Smooth muscle cell (in vitro differentiated cells): ENCODE measurements at regions not wholly inside any gene's neighbourhood (a gene's known extent, or its start where the extent isn't known, plus 50 kb on each side); places are given as distances from the start of the nearest gene placed in this dataset.

ENCODE experiments used
- DNase-seq: peaks from one replicate; lab custom pipeline; 2025; ENCODE audit not compliant: unreplicated experiment; lab: John Stamatoyannopoulos, UW
- H2AFZ ChIP-seq: fragments of 200-600 bp; sonication (generic); 2 replicates; pipeline ENCODE4 v1.6.0; 2016; ENCODE audit warnings: antibody characterized with exemption, low read depth, mild to moderate bottlenecking
- H3F3A ChIP-seq: fragments of 200-600 bp; sonication (generic); 2 replicates; pipeline ENCODE4 v1.6.0; 2017; ENCODE audit warnings: antibody characterized with exemption, low read depth
- H3K27ac ChIP-seq: fragments of 200-600 bp; sonication (generic); 2 replicates; pipeline ENCODE4 v1.5.1; 2016; ENCODE audit warnings: low read depth, mild to moderate bottlenecking
- H3K27me3 ChIP-seq: fragments of 200-600 bp; sonication (generic); 2 replicates; pipeline ENCODE4 v1.6.1; 2016; ENCODE audit warnings: low read depth, mild to moderate bottlenecking
- H3K36me3 ChIP-seq: fragments of 200-600 bp; sonication (generic); 2 replicates; pipeline ENCODE4 v1.5.1; 2016; ENCODE audit warnings: low read depth
- H3K4me1 ChIP-seq: fragments of 200-600 bp; sonication (generic); 2 replicates; pipeline ENCODE4 v1.5.1; 2016; ENCODE audit warnings: low read depth
- H3K4me2 ChIP-seq: fragments of 200-600 bp; sonication (generic); 2 replicates; pipeline ENCODE4 v1.6.0; 2016; ENCODE audit warnings: mild to moderate bottlenecking
- H3K4me3 ChIP-seq: fragments of 200-600 bp; sonication (generic); 2 replicates; pipeline ENCODE4 v1.5.1; 2016; ENCODE audit warnings: mild to moderate bottlenecking
- H3K79me2 ChIP-seq: fragments of 200-600 bp; sonication (generic); 2 replicates; pipeline ENCODE4 v1.6.0; 2016; ENCODE audit warnings: low read depth, mild to moderate bottlenecking
- H3K9ac ChIP-seq: fragments of 200-600 bp; sonication (generic); 2 replicates; pipeline ENCODE4 v1.6.0; 2016; ENCODE audit warnings: low read depth
- H3K9me3 ChIP-seq: fragments of 200-600 bp; sonication (generic); replicated peaks from 2 replicates; pipeline ENCODE4 v1.5.1; 2016; ENCODE audit warnings: low read depth
- H4K20me1 ChIP-seq: fragments of 200-600 bp; sonication (generic); 2 replicates; pipeline ENCODE4 v1.6.0; 2016; ENCODE audit warnings: low read depth
- WGBS: methylation state at CpG from one replicate; pipeline ENCODE4 v1.1.7; 2016; ENCODE audit warnings: low lambda C conversion rate; 5-methylcytosine and 5-hydroxymethylcytosine counted together
- TF ChIP-seq, protein P1 (sequence below): fragments of 200-600 bp; sonication (generic); IDR thresholded peaks from 2 replicates; pipeline ENCODE4 v1.5.1; 2017; ENCODE audit warnings: borderline replicate concordance, mild to moderate bottlenecking, antibody characterized with exemption; ENCODE audit not compliant: insufficient read depth, poor library complexity, severe bottlenecking

- H3K9ac ChIP-seq, result no peak overlapping the region
- DNase-seq, result no peak
- TF ChIP-seq, protein P1, sequence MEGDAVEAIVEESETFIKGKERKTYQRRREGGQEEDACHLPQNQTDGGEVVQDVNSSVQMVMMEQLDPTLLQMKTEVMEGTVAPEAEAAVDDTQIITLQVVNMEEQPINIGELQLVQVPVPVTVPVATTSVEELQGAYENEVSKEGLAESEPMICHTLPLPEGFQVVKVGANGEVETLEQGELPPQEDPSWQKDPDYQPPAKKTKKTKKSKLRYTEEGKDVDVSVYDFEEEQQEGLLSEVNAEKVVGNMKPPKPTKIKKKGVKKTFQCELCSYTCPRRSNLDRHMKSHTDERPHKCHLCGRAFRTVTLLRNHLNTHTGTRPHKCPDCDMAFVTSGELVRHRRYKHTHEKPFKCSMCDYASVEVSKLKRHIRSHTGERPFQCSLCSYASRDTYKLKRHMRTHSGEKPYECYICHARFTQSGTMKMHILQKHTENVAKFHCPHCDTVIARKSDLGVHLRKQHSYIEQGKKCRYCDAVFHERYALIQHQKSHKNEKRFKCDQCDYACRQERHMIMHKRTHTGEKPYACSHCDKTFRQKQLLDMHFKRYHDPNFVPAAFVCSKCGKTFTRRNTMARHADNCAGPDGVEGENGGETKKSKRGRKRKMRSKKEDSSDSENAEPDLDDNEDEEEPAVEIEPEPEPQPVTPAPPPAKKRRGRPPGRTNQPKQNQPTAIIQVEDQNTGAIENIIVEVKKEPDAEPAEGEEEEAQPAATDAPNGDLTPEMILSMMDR, result no peak
- no peaks in the 10 kb centered on the region for H3K79me2 ChIP-seq
- H3K9me3 ChIP-seq, result no peaks in the 10 kb centered on the region
- no peaks in the 10 kb centered on the region for H3K27me3 ChIP-seq
- H3K27ac ChIP-seq, result no peak overlapping the region
- no peak overlapping the region for H2AFZ ChIP-seq
- H3K4me2 ChIP-seq, result no peak overlapping the region
- no peaks in the 10 kb centered on the region for H3K4me1 ChIP-seq
- H4K20me1 ChIP-seq, result no peaks in the 10 kb centered on the region
- H3K36me3 ChIP-seq, result no peaks in the 10 kb centered on the region
- H3K4me3 ChIP-seq, result no peak overlapping the region
- no peaks in the 10 kb centered on the region for H3F3A ChIP-seq
Observed at GRCh38 chr2:51559026-51559425, 527.1 kb upstream of the NRXN1 start.

GRCh38 chr2:51553476-51553875 lies 521.5 kb upstream of the NRXN1 start:
- Histone ChIP-seq H3K4me1 (no peaks in the 10 kb centered on the region), H4K20me1 (no peaks in the 10 kb centered on the region), H3K27me3 (no peaks in the 10 kb centered on the region), H3K36me3 (no peaks in the 10 kb centered on the region), H3K79me2 (no peaks in the 10 kb centered on the region), H3K9me3 (no peaks in the 10 kb centered on the region), H3K4me2 (no peak overlapping the region), H3K27ac (no peak overlapping the region), H3F3A (no peaks in the 10 kb centered on the region), H3K9ac (no peak overlapping the region), H3K4me3 (no peak overlapping the region), H2AFZ (no peak overlapping the region)
- TF ChIP-seq, protein P1, result no peak
- no peak for DNase-seq
- 93% methylated on average over 2 of the region's 2 CpGs for WGBS

GRCh38 chr2:51535763-51536162 lies 503.8 kb upstream of the NRXN1 start:
- H3K9me3 ChIP-seq, result no peaks in the 10 kb centered on the region
- 94% methylated on average over 2 of the region's 2 CpGs for WGBS
- H3K4me1 ChIP-seq, result no peaks in the 10 kb centered on the region
- H3K4me3 ChIP-seq, result no peak overlapping the region
- H3F3A ChIP-seq, result no peaks in the 10 kb centered on the region
- no peak overlapping the region for H3K4me2 ChIP-seq
- H4K20me1 ChIP-seq, result no peaks in the 10 kb centered on the region
- H3K9ac ChIP-seq, result no peak overlapping the region
- no peaks in the 10 kb centered on the region for H3K36me3 ChIP-seq
- no peak for DNase-seq
- H3K27me3 ChIP-seq, result no peaks in the 10 kb centered on the region
- TF ChIP-seq, protein P1, result no peak
- H2AFZ ChIP-seq, result no peak overlapping the region
- H3K79me2 ChIP-seq, result no peaks in the 10 kb centered on the region
- no peak overlapping the region for H3K27ac ChIP-seq

DNA sequence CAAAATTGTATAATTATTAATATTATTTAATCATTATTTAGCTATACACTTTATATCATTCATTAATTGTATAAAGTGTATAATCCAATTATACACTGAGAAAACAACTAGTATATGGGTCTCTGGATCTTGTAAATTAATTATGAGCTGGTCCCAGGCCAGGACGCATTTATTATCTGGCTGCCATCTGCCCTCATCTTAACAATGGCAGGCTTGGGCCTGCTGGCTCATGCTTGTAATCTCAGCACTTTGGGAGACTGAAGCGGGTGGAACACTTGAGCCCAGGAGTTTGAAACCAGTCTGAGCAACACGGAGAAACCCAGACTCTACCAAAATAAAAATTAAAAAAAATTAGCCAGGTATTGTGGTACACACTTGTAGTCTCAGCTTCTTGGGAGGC lies 502.2 kb upstream of the NRXN1 start:
- 89% methylated on average over 3 of the region's 3 CpGs for WGBS
- H3K27ac ChIP-seq, result no peak overlapping the region
- H3K4me2 ChIP-seq, result no peak overlapping the region
- TF ChIP-seq, protein P1, result no peak
- H3K36me3 ChIP-seq, result no peaks in the 10 kb centered on the region
- H3K9ac ChIP-seq, result no peak overlapping the region
- no peaks in the 10 kb centered on the region for H4K20me1 ChIP-seq
- no peaks in the 10 kb centered on the region for H3K4me1 ChIP-seq
- no peak overlapping the region for H2AFZ ChIP-seq
- no peaks in the 10 kb centered on the region for H3K79me2 ChIP-seq
- no peaks in the 10 kb centered on the region for H3K27me3 ChIP-seq
- H3F3A ChIP-seq, result no peaks in the 10 kb centered on the region
- H3K4me3 ChIP-seq, result no peak overlapping the region
- no peaks in the 10 kb centered on the region for H3K9me3 ChIP-seq
- DNase-seq, result no peak
